T-cell (primary cell): ENCODE measurements at regions not wholly inside any gene's neighbourhood (a gene's known extent, or its start where the extent isn't known, plus 50 kb on each side); places are given as distances from the start of the nearest gene placed in this dataset.
"Not testable (repeated sequence)": the region's sequence is repeated elsewhere in the genome, so short reads cannot be mapped to it uniquely, and the experiment has no call there.

Source experiments
- ATAC-seq, 4 experiments: fragments of 200-7000 bp in 3 of 4; fragments of 150-1000 bp in 1 of 4; cut with Tn5 transposase; replicated peaks in 1 of 4; 1 replicate in 3 of 4; 2 replicates in 1 of 4; pipeline ENCODE4 v1.10.0; 2021; ENCODE audit warnings: moderate library complexity in 3 of 4, mild to moderate bottlenecking in 2 of 4, moderate number of reproducible peaks in 1 of 4
- CTCF ChIA-PET, 2 donors: fragments of 300-600 bp; sonication (Branson Sonifier 250); formaldehyde crosslinking; loops; one replicate each; lab custom pipeline; 2022; ENCODE audit warnings: antibody characterized with exemption in 2 of 2; lab: Charles Lee
- POLR2A ChIA-PET, 2 donors: fragments of 300-600 bp; sonication (Branson Sonifier 250); formaldehyde crosslinking; loops; one replicate each; lab custom pipeline; 2022; ENCODE audit warnings: antibody characterized with exemption in 2 of 2; lab: Charles Lee
- DNase-seq, 35 experiments: peaks; one replicate each; pipeline versions ENCODE4 v3.0.0 to v3.0.0-alpha.2; 2013 to 2023
- H3K27ac ChIP-seq: one replicate; pipeline ENCODE4 v1.5.1; 2013; ENCODE audit warnings: low read length
- H3K27me3 ChIP-seq, 2 experiments: replicated peaks in 1 of 2; 1 replicate in 1 of 2; 2 replicates in 1 of 2; pipeline versions ENCODE4 v1.6.1 to v1.7.0; 2013; ENCODE audit warnings: low read length in 1 of 2, mixed read lengths in 1 of 2; ENCODE audit not compliant: control insufficient read depth in 2 of 2, insufficient read depth in 2 of 2; ENCODE audit errors: extremely low read depth in 1 of 2
- H3K36me3 ChIP-seq, 2 donors: 1 replicate in 1 of 2; 2 replicates in 1 of 2; pipeline versions ENCODE4 v1.6.1 to v1.7.0; 2013; ENCODE audit warnings: low read length in 1 of 2; ENCODE audit not compliant: control insufficient read depth in 2 of 2, insufficient read depth in 1 of 2; ENCODE audit errors: extremely low read depth in 1 of 2
- H3K4me1 ChIP-seq, 2 experiments: 1 replicate in 1 of 2; 2 replicates in 1 of 2; pipeline versions ENCODE4 v1.6.1 to v1.7.0; 2013; ENCODE audit warnings: low read length in 2 of 2, mixed read lengths in 1 of 2; ENCODE audit not compliant: insufficient read depth in 2 of 2, control insufficient read depth in 1 of 2; ENCODE audit errors: extremely low read depth in 1 of 2
- H3K4me3 ChIP-seq, 2 donors: 1 replicate in 1 of 2; 2 replicates in 1 of 2; pipeline versions ENCODE4 v1.5.1 to v1.7.0; 2013; ENCODE audit warnings: mild to moderate bottlenecking in 2 of 2, low read length in 1 of 2, moderate library complexity in 1 of 2; ENCODE audit not compliant: control insufficient read depth in 1 of 2; ENCODE audit errors: extremely low read depth in 1 of 2
- H3K9me3 ChIP-seq: 2 replicates; pipeline ENCODE4 v1.7.0; 2013
- H3K27ac Mint-ChIP-seq, 2 donors: one replicate each; pipeline ENCODE4 v1.8.0; 2020 to 2021; ENCODE audit warnings: mild to moderate bottlenecking in 2 of 2, mixed read lengths in 2 of 2
- H3K27me3 Mint-ChIP-seq, 2 donors: one replicate each; pipeline ENCODE4 v1.8.0; 2021 to 2022; ENCODE audit warnings: mixed read lengths in 2 of 2
- H3K36me3 Mint-ChIP-seq: one replicate; pipeline ENCODE4 v1.8.0; 2021; ENCODE audit warnings: mixed read lengths
- H3K4me1 Mint-ChIP-seq, 3 donors: one replicate each; pipeline ENCODE4 v1.8.0; 2020 to 2022; ENCODE audit warnings: mixed read lengths in 3 of 3, mild to moderate bottlenecking in 1 of 3
- H3K4me3 Mint-ChIP-seq, 3 donors: one replicate each; pipeline ENCODE4 v1.8.0; 2020 to 2022; ENCODE audit warnings: mild to moderate bottlenecking in 3 of 3, mixed read lengths in 3 of 3, moderate library complexity in 3 of 3
- H3K9me3 Mint-ChIP-seq, 3 donors: one replicate each; pipeline ENCODE4 v1.8.0; 2020 to 2022; ENCODE audit warnings: mixed read lengths in 3 of 3
- WGBS: methylation state at CpG from one replicate; pipeline ENCODE4 v1.1.5; 2013; ENCODE audit warnings: missing lambda C conversion rate; ENCODE audit not compliant: insufficient coverage; 5-methylcytosine and 5-hydroxymethylcytosine counted together

- H3K4me1 Mint-ChIP-seq, H3K27ac Mint-ChIP-seq, H3K27me3 Mint-ChIP-seq, H3K36me3 ChIP-seq, H3K9me3 Mint-ChIP-seq, ATAC-seq, POLR2A ChIA-PET, H3K4me1 ChIP-seq, H3K9me3 ChIP-seq, H3K36me3 Mint-ChIP-seq, H3K4me3 ChIP-seq, CTCF ChIA-PET, DNase-seq, H3K4me3 Mint-ChIP-seq, H3K27me3 ChIP-seq, H3K27ac ChIP-seq: not testable (repeated sequence)
- no CpG with 5 or more reads among the region's 1 CpG for WGBS
These were observed 364.4 kb downstream of the CD83 start for GRCh38 chr6:14481946-14482345.

- no peaks in the 10 kb centered on the region for H3K27me3 Mint-ChIP-seq
- H3K4me1 Mint-ChIP-seq, result peaks cover 0 to 5% (median 0%) of the 10 kb centered on the region in 3 donors
- H3K27ac Mint-ChIP-seq, result no peak overlapping the region
- H3K36me3 ChIP-seq, result no peaks in the 10 kb centered on the region
- H3K4me1 ChIP-seq, result peaks cover 0 to 2% of the 10 kb centered on the region in 2 experiments
- H3K9me3 Mint-ChIP-seq, result peaks cover 0 to 1% (median 1%) of the 10 kb centered on the region in 3 donors
- no peaks in the 10 kb centered on the region for H3K27me3 ChIP-seq
- no peaks in the 10 kb centered on the region for H3K36me3 Mint-ChIP-seq
- WGBS, result 100% methylated on average over 3 of the region's 3 CpGs
- ChIA-PET POLR2A (no interaction called here), CTCF (no interaction called here)
- no peak overlapping the region for H3K27ac ChIP-seq
- no peak overlapping the region for H3K4me3 Mint-ChIP-seq
- DNase-seq, result no peak
- no peak overlapping the region for H3K4me3 ChIP-seq
- no peak for ATAC-seq
- H3K9me3 ChIP-seq, result no peaks in the 10 kb centered on the region
These were observed 370.1 kb downstream of the CD83 start for GRCh38 chr6:14487625-14488024.

DNA sequence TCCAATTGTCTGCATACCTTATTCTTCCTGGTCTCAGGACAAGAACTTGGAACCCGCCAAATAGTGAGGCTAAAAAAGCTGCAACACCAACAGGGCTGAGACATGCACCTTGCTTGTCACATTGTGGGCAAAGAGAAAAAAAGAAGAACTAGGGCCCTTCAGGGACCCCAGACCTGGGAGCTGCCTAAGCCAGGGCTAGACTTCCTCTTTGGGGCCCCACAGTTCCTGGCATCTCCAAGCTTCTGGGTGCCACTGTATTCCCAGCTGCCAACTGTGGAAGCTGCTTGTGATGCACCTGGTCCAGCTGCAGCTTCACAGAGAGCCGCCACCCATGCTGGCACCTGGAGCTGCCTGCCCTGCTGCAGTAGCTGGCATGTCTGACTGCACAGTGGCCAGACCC is 370.6 kb downstream of the CD83 start:
- Histone ChIP-seq H3K36me3 (no peaks in the 10 kb centered on the region), H3K9me3 (no peaks in the 10 kb centered on the region), H3K27ac (no peak overlapping the region), H3K4me1 (peaks cover 0 to 2% of the 10 kb centered on the region in 2 experiments), H3K4me3 (no peak overlapping the region), H3K27me3 (no peaks in the 10 kb centered on the region)
- Mint-ChIP-seq H3K9me3 (no peaks in the 10 kb centered on the region), H3K27me3 (no peaks in the 10 kb centered on the region), H3K4me3 (no peak overlapping the region), H3K4me1 (peaks cover 0 to 5% (median 0%) of the 10 kb centered on the region in 3 donors), H3K27ac (no peak overlapping the region), H3K36me3 (no peaks in the 10 kb centered on the region)
- ChIA-PET POLR2A (no interaction called here), CTCF (interaction anchor here in 1 of 2 donors (0.6 kb wide), 1 partner anchor 131 kb away, joined by 3 read pairs; no protein-coding TSS in a partner anchor)
- 90% methylated on average over 2 of the region's 2 CpGs for WGBS
- ATAC-seq (no peak), DNase-seq (no peak)

DNA sequence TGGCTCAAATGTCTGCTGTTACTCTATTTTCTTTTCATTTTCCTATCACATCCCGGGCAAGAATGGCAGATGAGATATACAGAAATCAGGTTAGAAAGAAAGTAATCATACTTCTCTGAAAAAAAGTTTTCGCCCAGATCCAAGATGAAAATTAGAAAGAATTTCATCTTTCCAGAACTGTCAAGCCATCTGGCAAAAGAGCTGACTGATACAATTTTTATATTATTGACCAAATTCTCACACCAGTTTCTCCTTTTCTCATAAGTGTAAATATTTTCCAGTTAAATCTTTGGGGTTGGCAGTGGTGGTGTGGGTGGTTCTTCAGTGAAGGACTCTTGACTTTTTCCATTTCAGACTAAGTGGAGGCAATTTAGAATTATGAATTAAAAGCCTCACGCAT is 371.9 kb downstream of the CD83 start:
- Histone ChIP-seq H3K4me3 (no peak overlapping the region), H3K27me3 (no peaks in the 10 kb centered on the region), H3K4me1 (peaks cover 0 to 2% of the 10 kb centered on the region in 2 experiments), H3K36me3 (no peaks in the 10 kb centered on the region), H3K9me3 (no peaks in the 10 kb centered on the region), H3K27ac (no peak overlapping the region)
- Mint-ChIP-seq H3K27ac (peak overlapping the region in 1 of 2 donors; percentile 16), H3K36me3 (no peaks in the 10 kb centered on the region), H3K27me3 (no peaks in the 10 kb centered on the region), H3K4me3 (no peak overlapping the region), H3K9me3 (no peaks in the 10 kb centered on the region), H3K4me1 (peaks cover 0 to 5% (median 0%) of the 10 kb centered on the region in 3 donors)
- ATAC-seq (no peak), DNase-seq (no peak)
- CTCF ChIA-PET, result interaction anchor here in 1 of 2 donors (0.6 kb wide), 1 partner anchor 194 kb away, joined by 3 read pairs; no protein-coding TSS in a partner anchor
- POLR2A ChIA-PET, result no interaction called here
- WGBS, result no CpG with 5 or more reads among the region's 3 CpGs

DNA sequence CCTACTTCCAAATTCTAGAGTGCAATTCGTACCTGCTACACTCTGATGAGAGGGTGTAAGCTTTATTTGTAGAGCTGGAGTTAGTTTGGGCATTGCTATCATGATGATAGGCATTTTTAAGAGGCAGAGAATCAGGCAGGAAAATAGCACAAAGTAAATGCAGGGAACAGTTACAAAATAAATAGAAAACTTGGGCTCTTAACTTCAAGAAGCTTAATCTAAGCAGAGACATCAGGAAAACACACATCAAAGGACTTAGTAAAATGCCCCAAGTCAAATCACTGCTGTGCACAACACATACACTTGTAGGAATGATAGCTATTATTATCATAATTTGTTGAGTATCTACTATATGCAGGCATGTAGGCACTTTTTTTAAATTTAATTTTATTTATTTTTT is 381.2 kb downstream of the CD83 start:
- CTCF ChIA-PET, result interaction anchor here in 1 of 2 donors (0.6 kb wide), 1 partner anchor 302 kb away, joined by 3 read pairs; no protein-coding TSS in a partner anchor
- no peak for ATAC-seq
- no peaks in the 10 kb centered on the region for H3K36me3 ChIP-seq

GRCh38 chr6:14499309-14499708 is 381.7 kb downstream of the CD83 start:
- POLR2A ChIA-PET, result no interaction called here
- H3K9me3 Mint-ChIP-seq, result peaks cover 0 to 7% (median 7%) of the 10 kb centered on the region in 3 donors
- no peaks in the 10 kb centered on the region for H3K27me3 ChIP-seq
- H3K9me3 ChIP-seq, result no peaks in the 10 kb centered on the region
- ATAC-seq (no peak), DNase-seq (no peak)
- no peaks in the 10 kb centered on the region for H3K27me3 Mint-ChIP-seq
- no peak overlapping the region for H3K27ac ChIP-seq
- no peak overlapping the region for H3K4me3 Mint-ChIP-seq
- peaks cover 6% of the 10 kb centered on the region for H3K36me3 Mint-ChIP-seq
- H3K4me1 Mint-ChIP-seq, result peaks cover 0 to 2% (median 0%) of the 10 kb centered on the region in 3 donors
- H3K4me3 ChIP-seq, result no peak overlapping the region
- WGBS, result no CpG with 5 or more reads among the region's 4 CpGs
- H3K36me3 ChIP-seq, result no peaks in the 10 kb centered on the region
- no peaks in the 10 kb centered on the region for H3K4me1 ChIP-seq
- no peak overlapping the region for H3K27ac Mint-ChIP-seq
- CTCF ChIA-PET, result no interaction called here

More for the DNA sequence above, 381.2 kb downstream of the CD83 start:
- no peaks in the 10 kb centered on the region for H3K9me3 ChIP-seq
- no peak overlapping the region for H3K4me3 ChIP-seq
- WGBS, result no CpG with 5 or more reads among the region's 1 CpG
- no peaks in the 10 kb centered on the region for H3K4me1 ChIP-seq
- no peaks in the 10 kb centered on the region for H3K27me3 ChIP-seq
- no peak overlapping the region for H3K27ac ChIP-seq
- H3K27me3 Mint-ChIP-seq, result no peaks in the 10 kb centered on the region
- DNase-seq, result no peak
- H3K9me3 Mint-ChIP-seq, result peaks cover 0 to 7% (median 7%) of the 10 kb centered on the region in 3 donors
- peaks cover 0 to 2% (median 0%) of the 10 kb centered on the region in 3 donors for H3K4me1 Mint-ChIP-seq
- no peak overlapping the region for H3K27ac Mint-ChIP-seq
- POLR2A ChIA-PET, result interaction anchor here in 1 of 2 donors (0.6 kb wide), 2 partner anchors 58 to 163 kb away, joined by 3 to 4 read pairs; no protein-coding TSS in a partner anchor
- no peak overlapping the region for H3K4me3 Mint-ChIP-seq
- H3K36me3 Mint-ChIP-seq, result peaks cover 6% of the 10 kb centered on the region
